OCI-LY1 (cell line): ENCODE measurements at regions not wholly inside any gene's neighbourhood (a gene's known extent, or its start where the extent isn't known, plus 50 kb on each side); places are given as distances from the start of the nearest gene placed in this dataset.

Experiments used
- H2AFZ ChIP-seq: fragments of 200-600 bp; sonication (generic), shearing (Covaris generic); 2 replicates; pipeline ENCODE4 v1.6.0; 2014; ENCODE audit warnings: antibody characterized with exemption, mild to moderate bottlenecking, low read length
- H3F3A ChIP-seq: fragments of 200-600 bp; sonication (generic), shearing (Covaris generic); 2 replicates; pipeline ENCODE4 v1.6.0; 2014; ENCODE audit warnings: mild to moderate bottlenecking, antibody characterized with exemption, low read length, moderate library complexity; ENCODE audit not compliant: insufficient read depth
- H3K27ac ChIP-seq: fragments of 200-600 bp; sonication (generic); 2 replicates; pipeline ENCODE4 v1.5.1; 2014; ENCODE audit warnings: low read length, mixed run types, mild to moderate bottlenecking, low read depth; ENCODE audit not compliant: poor library complexity, severe bottlenecking
- H3K27me3 ChIP-seq: fragments of 200-600 bp; sonication (generic); 2 replicates; pipeline ENCODE4 v1.6.0; 2014; ENCODE audit warnings: antibody characterized with exemption, mild to moderate bottlenecking, low read length, moderate library complexity; ENCODE audit not compliant: insufficient read depth
- H3K36me3 ChIP-seq: fragments of 200-600 bp; sonication (generic); 2 replicates; pipeline ENCODE4 v1.6.1; 2014; ENCODE audit warnings: mild to moderate bottlenecking, antibody characterized with exemption, low read length, moderate library complexity, mixed read lengths; ENCODE audit not compliant: insufficient read depth
- H3K4me1 ChIP-seq: fragments of 200-600 bp; sonication (generic); 2 replicates; pipeline ENCODE4 v1.5.1; 2014; ENCODE audit warnings: mild to moderate bottlenecking, low read length, moderate library complexity; ENCODE audit not compliant: insufficient read depth, severe bottlenecking
- H3K4me2 ChIP-seq: fragments of 200-600 bp; sonication (generic), shearing (Covaris generic); 2 replicates; pipeline ENCODE4 v1.6.1; 2014; ENCODE audit warnings: low read length
- H3K4me3 ChIP-seq: fragments of 200-600 bp; sonication (generic); 2 replicates; pipeline ENCODE4 v1.5.1; 2014; ENCODE audit warnings: low read length, low read depth, mild to moderate bottlenecking, mixed read lengths; ENCODE audit not compliant: poor library complexity, severe bottlenecking
- H3K79me2 ChIP-seq: fragments of 200-600 bp; shearing (Covaris generic); 2 replicates; pipeline ENCODE4 v1.6.1; 2016; ENCODE audit warnings: mixed run types, low read length, mixed read lengths; ENCODE audit not compliant: insufficient read depth
- H3K9ac ChIP-seq: fragments of 200-600 bp; sonication (generic), shearing (Covaris generic); 2 replicates; pipeline ENCODE4 v1.6.1; 2014; ENCODE audit warnings: mild to moderate bottlenecking, low read length, mixed read lengths
- H3K9me2 ChIP-seq: fragments of 200-600 bp; sonication (generic), shearing (Covaris generic); 2 replicates; pipeline ENCODE4 v1.6.1; 2014; ENCODE audit warnings: low read depth, mild to moderate bottlenecking, low read length, mixed read lengths
- H3K9me3 ChIP-seq: fragments of 200-600 bp; shearing (Covaris generic); 2 replicates; pipeline ENCODE4 v1.6.1; 2014; ENCODE audit warnings: low read length, mixed read lengths
- H4K20me1 ChIP-seq: fragments of 200-600 bp; sonication (generic), shearing (Covaris generic); 2 replicates; pipeline ENCODE4 v1.6.0; 2016; ENCODE audit warnings: mild to moderate bottlenecking, low read length; ENCODE audit not compliant: insufficient read depth
- EZH2 ChIP-seq: fragments of 200-600 bp; sonication (generic), shearing (Covaris generic); IDR thresholded peaks from 2 replicates; pipeline ENCODE4 v1.8.0; 2017; ENCODE audit warnings: borderline replicate concordance, mixed run types, mild to moderate bottlenecking, antibody characterized with exemption, low read length, moderate library complexity, mixed read lengths
- TF ChIP-seq, protein P1 (sequence below): fragments of 200-600 bp; sonication (generic), shearing (Covaris generic); IDR thresholded peaks from 2 replicates; pipeline ENCODE4 v1.5.1; 2017; ENCODE audit warnings: mild to moderate bottlenecking, antibody characterized with exemption, low read length, moderate library complexity, mixed read lengths

DNA sequence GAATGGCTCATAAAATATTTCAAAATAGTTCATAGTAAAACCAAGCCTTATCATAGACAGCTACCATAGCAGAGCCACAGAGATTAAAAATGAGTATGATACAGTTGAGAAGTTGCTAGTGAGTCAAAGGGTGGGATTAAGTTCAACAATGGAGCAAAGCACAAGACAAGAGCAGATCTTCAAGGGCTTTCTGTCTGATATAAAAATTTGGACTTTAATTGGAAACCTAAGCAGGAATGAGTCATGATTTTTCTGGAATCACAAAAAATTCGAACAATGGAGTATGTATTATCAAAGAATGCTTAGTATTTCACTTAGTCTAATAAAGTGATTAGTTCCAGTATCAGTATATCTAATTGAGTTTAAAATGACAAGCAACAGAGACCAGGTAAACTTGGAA is 487.3 kb upstream of the NETO1 start:
- Histone ChIP-seq H3K36me3 (no peaks in the 10 kb centered on the region), H3K4me2 (no peak overlapping the region), H3K9me2 (no peaks in the 10 kb centered on the region), H2AFZ (no peak overlapping the region), H3K27ac (no peak overlapping the region), H3K79me2 (no peaks in the 10 kb centered on the region), H3K4me1 (no peaks in the 10 kb centered on the region), H3K27me3 (no peaks in the 10 kb centered on the region), H3K4me3 (no peak overlapping the region), H3K9me3 (no peaks in the 10 kb centered on the region), H3K9ac (no peak overlapping the region), H3F3A (no peaks in the 10 kb centered on the region), H4K20me1 (no peaks in the 10 kb centered on the region)
- TF ChIP-seq, protein P1, sequence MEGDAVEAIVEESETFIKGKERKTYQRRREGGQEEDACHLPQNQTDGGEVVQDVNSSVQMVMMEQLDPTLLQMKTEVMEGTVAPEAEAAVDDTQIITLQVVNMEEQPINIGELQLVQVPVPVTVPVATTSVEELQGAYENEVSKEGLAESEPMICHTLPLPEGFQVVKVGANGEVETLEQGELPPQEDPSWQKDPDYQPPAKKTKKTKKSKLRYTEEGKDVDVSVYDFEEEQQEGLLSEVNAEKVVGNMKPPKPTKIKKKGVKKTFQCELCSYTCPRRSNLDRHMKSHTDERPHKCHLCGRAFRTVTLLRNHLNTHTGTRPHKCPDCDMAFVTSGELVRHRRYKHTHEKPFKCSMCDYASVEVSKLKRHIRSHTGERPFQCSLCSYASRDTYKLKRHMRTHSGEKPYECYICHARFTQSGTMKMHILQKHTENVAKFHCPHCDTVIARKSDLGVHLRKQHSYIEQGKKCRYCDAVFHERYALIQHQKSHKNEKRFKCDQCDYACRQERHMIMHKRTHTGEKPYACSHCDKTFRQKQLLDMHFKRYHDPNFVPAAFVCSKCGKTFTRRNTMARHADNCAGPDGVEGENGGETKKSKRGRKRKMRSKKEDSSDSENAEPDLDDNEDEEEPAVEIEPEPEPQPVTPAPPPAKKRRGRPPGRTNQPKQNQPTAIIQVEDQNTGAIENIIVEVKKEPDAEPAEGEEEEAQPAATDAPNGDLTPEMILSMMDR: no peak
- TF ChIP-seq EZH2: no peak

DNA sequence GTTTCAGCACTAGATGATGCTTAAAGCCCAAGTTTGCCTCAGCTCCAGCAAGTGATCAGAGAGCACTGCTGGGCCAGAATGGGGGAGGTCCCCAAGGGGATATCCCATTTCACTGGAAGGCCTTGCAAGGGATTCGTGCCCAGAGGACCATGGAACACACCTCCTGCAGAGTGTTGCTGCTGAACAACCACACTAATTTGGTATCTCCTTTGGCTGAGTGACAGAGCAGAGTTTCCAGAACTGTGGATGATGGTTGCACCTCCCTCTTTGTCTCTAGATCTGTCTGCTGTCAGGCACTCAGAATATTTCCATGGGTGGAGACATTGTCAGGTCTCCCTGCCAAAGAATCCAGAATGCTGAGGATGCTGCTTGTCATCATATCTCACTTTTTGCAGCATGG is 484.8 kb upstream of the NETO1 start:
- Histone ChIP-seq H3K9me2 (no peaks in the 10 kb centered on the region), H4K20me1 (no peaks in the 10 kb centered on the region), H3K27me3 (no peaks in the 10 kb centered on the region), H2AFZ (no peak overlapping the region), H3K36me3 (no peaks in the 10 kb centered on the region), H3K79me2 (no peaks in the 10 kb centered on the region), H3K27ac (no peak overlapping the region), H3K4me1 (no peaks in the 10 kb centered on the region), H3K9me3 (no peaks in the 10 kb centered on the region), H3K4me2 (no peak overlapping the region), H3K4me3 (no peak overlapping the region), H3F3A (no peaks in the 10 kb centered on the region), H3K9ac (no peak overlapping the region)
- TF ChIP-seq, protein P1: no peak
- TF ChIP-seq EZH2: no peak

DNA sequence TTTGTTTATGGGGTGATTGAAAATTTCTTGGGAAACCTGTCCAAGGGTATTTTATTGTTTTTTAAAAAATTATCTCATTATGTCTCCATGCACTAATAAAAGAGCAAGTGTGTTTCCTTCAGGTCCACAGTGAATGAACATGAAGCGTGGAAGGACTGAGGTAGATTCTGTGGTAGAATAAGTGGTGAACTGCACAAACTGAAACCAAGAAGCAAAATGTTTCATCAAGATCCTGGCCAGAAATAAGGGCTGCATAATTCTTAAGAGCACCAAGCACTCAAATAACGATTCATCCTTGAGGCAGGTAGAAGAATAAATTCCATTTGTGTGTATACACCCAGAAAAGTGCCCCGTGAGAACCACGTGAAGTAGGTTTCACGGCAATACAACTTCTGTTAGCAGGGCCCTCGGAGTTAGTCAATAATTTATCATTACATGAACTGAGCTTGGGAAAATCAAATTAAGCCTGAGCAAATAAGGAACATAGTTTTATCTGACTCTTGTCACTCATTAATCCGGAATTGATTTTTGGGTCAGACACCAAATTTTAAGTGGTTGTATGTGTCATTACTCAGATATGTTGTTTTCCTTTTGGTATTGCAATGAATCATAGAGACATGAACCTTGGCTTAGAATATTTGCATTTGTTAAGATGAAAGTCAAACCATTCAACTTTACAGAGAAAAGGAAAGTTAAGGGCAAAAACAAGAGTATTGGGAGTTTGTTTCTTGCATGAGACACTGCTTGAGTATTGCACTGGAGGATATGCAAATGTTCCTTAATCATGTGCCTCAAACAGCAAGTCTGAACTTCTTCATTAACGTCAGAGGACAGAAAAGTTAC is 472.6 kb upstream of the NETO1 start:
- Histone ChIP-seq H3K27ac (no peak overlapping the region), H3K9me2 (no peaks in the 10 kb centered on the region), H3K9ac (no peak overlapping the region), H2AFZ (no peak overlapping the region), H3K36me3 (no peaks in the 10 kb centered on the region), H3K4me2 (no peak overlapping the region), H3F3A (no peaks in the 10 kb centered on the region), H3K4me1 (no peaks in the 10 kb centered on the region), H3K79me2 (no peaks in the 10 kb centered on the region), H4K20me1 (no peaks in the 10 kb centered on the region), H3K9me3 (no peaks in the 10 kb centered on the region), H3K27me3 (no peaks in the 10 kb centered on the region), H3K4me3 (no peak overlapping the region)
- TF ChIP-seq EZH2: no peak
- TF ChIP-seq, protein P1: no peak
